HCT116 (cell line): ENCODE measurements at regions not wholly inside any gene's neighbourhood (a gene's known extent, or its start where the extent isn't known, plus 50 kb on each side); places are given as distances from the start of the nearest gene placed in this dataset.

Experiments
- CTCF ChIP-seq, 3 experiments: fragments of 200-600 bp in 1 of 3; sonication (generic) in 1 of 3; IDR thresholded peaks in 2 of 3; conservative IDR thresholded peaks in 1 of 3; 2 replicates each; pipeline ENCODE4 v1.5.1; 2012 to 2017; ENCODE audit warnings: low read depth in 2 of 3, low read length in 2 of 3, antibody characterized with exemption in 1 of 3, borderline replicate concordance in 1 of 3, control low read depth in 1 of 3, mild to moderate bottlenecking in 1 of 3, mixed read lengths in 1 of 3, mixed run types in 1 of 3, moderate library complexity in 1 of 3; ENCODE audit not compliant: insufficient read depth in 1 of 3
- ZBTB33 ChIP-seq: IDR thresholded peaks from 2 replicates; pipeline ENCODE4 v1.6.1; 2011; ENCODE audit warnings: mild to moderate bottlenecking, low read length, moderate library complexity; ENCODE audit not compliant: insufficient replicate concordance; ENCODE audit errors: extremely low read depth

GRCh38 chr5:60260658-60261057 lies 367.1 kb upstream of the PDE4D start:
- no peak for TF ChIP-seq CTCF (IDR thresholded peaks at IDR 0.05 in 2 of 3, conservative IDR thresholded peaks at IDR 0.05 in 1 of 3; ENCODE audit: borderline replicate concordance in 1 of 3, insufficient read depth in 1 of 3, low read depth in 2 of 3, low read length in 2 of 3)
- TF ChIP-seq ZBTB33 = no peak
